ENCODE measurements at regions not wholly inside any gene's neighbourhood (a gene's known extent, or its start where the extent isn't known, plus 50 kb on each side); places are given as distances from the start of the nearest gene placed in this dataset.
"Not testable (repeated sequence)": the region's sequence is repeated elsewhere in the genome, so short reads cannot be mapped to it uniquely, and the experiment has no call there.

- not testable (repeated sequence) for DNase-seq (ENCODE audit: low read depth in 4 of 4, low spot score in 2 of 4)
Observed at GRCh38 chr5:119299242-119299614, 56.6 kb upstream of the TNFAIP8 start.

GRCh38 chr5:119299615-119300310 lies 56.1 kb upstream of the TNFAIP8 start:
- DNase-seq (ENCODE audit: low read depth in 4 of 4, low spot score in 2 of 4), result not testable (repeated sequence)

GRCh38 chr5:119300311-119300670 lies 55.5 kb upstream of the TNFAIP8 start:
- no peak for DNase-seq (ENCODE audit: low read depth in 4 of 4, low spot score in 2 of 4)

GRCh38 chr5:119301210-119301609 lies 54.6 kb upstream of the TNFAIP8 start:
- no peak for DNase-seq (ENCODE audit: low read depth in 4 of 4, low spot score in 2 of 4)

- DNase-seq (ENCODE audit: low read depth in 4 of 4, low spot score in 2 of 4), result no peak
Observed at GRCh38 chr5:119301906-119302305, 53.9 kb upstream of the TNFAIP8 start.

GRCh38 chr5:119302449-119302848 lies 53.4 kb upstream of the TNFAIP8 start:
- DNase-seq (ENCODE audit: low read depth in 4 of 4, low spot score in 2 of 4), result no peak

- peak in 1 of 4 donors; percentile 58 for DNase-seq (ENCODE audit: low read depth in 4 of 4, low spot score in 2 of 4)
Observed at GRCh38 chr5:119302916-119303897, 52.6 kb upstream of the TNFAIP8 start.

GRCh38 chr5:119304439-119305211 lies 51.2 kb upstream of the TNFAIP8 start:
- no peak for DNase-seq (ENCODE audit: low read depth in 4 of 4, low spot score in 2 of 4)
